ENCODE measurements at regions not wholly inside any gene's neighbourhood (a gene's known extent, or its start where the extent isn't known, plus 50 kb on each side); places are given as distances from the start of the nearest gene placed in this dataset.

DNA sequence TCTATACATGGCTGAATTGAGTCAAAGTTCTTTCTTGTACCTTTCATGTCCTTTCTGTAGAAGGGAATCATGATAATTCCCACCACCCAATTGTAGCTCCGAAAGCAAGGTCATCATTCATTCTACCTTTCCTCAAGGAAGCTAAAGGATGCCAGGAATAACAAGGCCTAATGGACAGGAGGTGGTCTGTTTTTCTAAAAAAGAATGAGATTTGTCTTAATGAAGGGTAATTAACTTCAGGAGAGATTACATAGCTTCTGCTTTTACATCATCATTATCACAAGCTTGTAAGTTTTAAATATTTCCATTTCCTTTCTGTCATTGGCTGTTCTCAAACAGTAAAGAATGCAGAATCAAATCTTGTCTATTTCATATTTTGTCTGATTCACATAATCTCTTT is 249.5 kb upstream of the SORCS1 start:
- TF ChIP-seq, protein P1, sequence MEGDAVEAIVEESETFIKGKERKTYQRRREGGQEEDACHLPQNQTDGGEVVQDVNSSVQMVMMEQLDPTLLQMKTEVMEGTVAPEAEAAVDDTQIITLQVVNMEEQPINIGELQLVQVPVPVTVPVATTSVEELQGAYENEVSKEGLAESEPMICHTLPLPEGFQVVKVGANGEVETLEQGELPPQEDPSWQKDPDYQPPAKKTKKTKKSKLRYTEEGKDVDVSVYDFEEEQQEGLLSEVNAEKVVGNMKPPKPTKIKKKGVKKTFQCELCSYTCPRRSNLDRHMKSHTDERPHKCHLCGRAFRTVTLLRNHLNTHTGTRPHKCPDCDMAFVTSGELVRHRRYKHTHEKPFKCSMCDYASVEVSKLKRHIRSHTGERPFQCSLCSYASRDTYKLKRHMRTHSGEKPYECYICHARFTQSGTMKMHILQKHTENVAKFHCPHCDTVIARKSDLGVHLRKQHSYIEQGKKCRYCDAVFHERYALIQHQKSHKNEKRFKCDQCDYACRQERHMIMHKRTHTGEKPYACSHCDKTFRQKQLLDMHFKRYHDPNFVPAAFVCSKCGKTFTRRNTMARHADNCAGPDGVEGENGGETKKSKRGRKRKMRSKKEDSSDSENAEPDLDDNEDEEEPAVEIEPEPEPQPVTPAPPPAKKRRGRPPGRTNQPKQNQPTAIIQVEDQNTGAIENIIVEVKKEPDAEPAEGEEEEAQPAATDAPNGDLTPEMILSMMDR (conservative IDR thresholded peaks at IDR 0.05; ENCODE audit: low read depth, low read length): no peak
- no peak for TF ChIP-seq POLR2A (IDR thresholded peaks at IDR 0.05; ENCODE audit: low read depth, low read length)
- TF ChIP-seq, protein P2, sequence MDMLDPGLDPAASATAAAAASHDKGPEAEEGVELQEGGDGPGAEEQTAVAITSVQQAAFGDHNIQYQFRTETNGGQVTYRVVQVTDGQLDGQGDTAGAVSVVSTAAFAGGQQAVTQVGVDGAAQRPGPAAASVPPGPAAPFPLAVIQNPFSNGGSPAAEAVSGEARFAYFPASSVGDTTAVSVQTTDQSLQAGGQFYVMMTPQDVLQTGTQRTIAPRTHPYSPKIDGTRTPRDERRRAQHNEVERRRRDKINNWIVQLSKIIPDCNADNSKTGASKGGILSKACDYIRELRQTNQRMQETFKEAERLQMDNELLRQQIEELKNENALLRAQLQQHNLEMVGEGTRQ (IDR thresholded peaks at IDR 0.05; ENCODE audit: low read depth, low read length): no peak

Data from IMR-90 (cell line).